HG03060 (cell line): ENCODE measurements at regions not wholly inside any gene's neighbourhood (a gene's known extent, or its start where the extent isn't known, plus 50 kb on each side); places are given as distances from the start of the nearest gene placed in this dataset.

Experiments used
- ATAC-seq: cut with Tn5 transposase; IDR thresholded peaks from one replicate; pipeline ENCODE4 v1.9.1; 2021; ENCODE audit warnings: low read depth, moderate number of reproducible peaks; ENCODE audit not compliant: unreplicated experiment

- ATAC-seq, result no peak
These were observed 85.1 kb upstream of the ARHGAP5 start for GRCh38 chr14:31992011-31992447.

GRCh38 chr14:31993521-31993951 lies 83.6 kb upstream of the ARHGAP5 start:
- ATAC-seq, result no peak

- ATAC-seq, result no peak
These were observed 82.6 kb upstream of the ARHGAP5 start for GRCh38 chr14:31994391-31995033.

GRCh38 chr14:32003585-32003984 lies 73.5 kb upstream of the ARHGAP5 start:
- no peak for ATAC-seq

- ATAC-seq, result no peak
These were observed 72.8 kb upstream of the ARHGAP5 start for GRCh38 chr14:32004300-32004699.

GRCh38 chr14:32005628-32006027 lies 71.5 kb upstream of the ARHGAP5 start:
- ATAC-seq, result no peak

GRCh38 chr14:32006263-32007110 lies 70.6 kb upstream of the ARHGAP5 start:
- no peak for ATAC-seq

GRCh38 chr14:32007755-32008362 lies 69.2 kb upstream of the ARHGAP5 start:
- ATAC-seq, result no peak

- no peak for ATAC-seq
These were observed 68.4 kb upstream of the ARHGAP5 start for GRCh38 chr14:32008602-32009193.

GRCh38 chr14:32009221-32009975 lies 67.7 kb upstream of the ARHGAP5 start:
- no peak for ATAC-seq

- no peak for ATAC-seq
These were observed 67.0 kb upstream of the ARHGAP5 start for GRCh38 chr14:32009976-32010581.

GRCh38 chr14:32010604-32011125 lies 66.4 kb upstream of the ARHGAP5 start:
- ATAC-seq, result no peak

- ATAC-seq, result no peak
These were observed 65.9 kb upstream of the ARHGAP5 start for GRCh38 chr14:32011225-32011624.

GRCh38 chr14:32012062-32012461 lies 65.0 kb upstream of the ARHGAP5 start:
- ATAC-seq, result no peak

GRCh38 chr14:32012571-32012970 lies 64.5 kb upstream of the ARHGAP5 start:
- no peak for ATAC-seq

GRCh38 chr14:32013083-32013482 lies 64.0 kb upstream of the ARHGAP5 start:
- ATAC-seq, result no peak

GRCh38 chr14:32014057-32014456 lies 63.0 kb upstream of the ARHGAP5 start:
- ATAC-seq, result no peak

GRCh38 chr14:32014498-32014897 lies 62.6 kb upstream of the ARHGAP5 start:
- no peak for ATAC-seq

- ATAC-seq, result no peak
These were observed 61.9 kb upstream of the ARHGAP5 start for GRCh38 chr14:32015166-32015565.

GRCh38 chr14:32017587-32017986 lies 59.5 kb upstream of the ARHGAP5 start:
- no peak for ATAC-seq
